H1 (cell line): ENCODE measurements at regions not wholly inside any gene's neighbourhood (a gene's known extent, or its start where the extent isn't known, plus 50 kb on each side); places are given as distances from the start of the nearest gene placed in this dataset.

Experiments
- CTCF ChIA-PET: fragments of 300-600 bp; sonication (Branson Sonifier 250); formaldehyde crosslinking; loops from one replicate; lab custom pipeline; 2021; ENCODE audit not compliant: partially characterized antibody; lab: Charles Lee
- POLR2A ChIA-PET: fragments of 300-600 bp; sonication (Branson Sonifier 250); formaldehyde crosslinking; loops from one replicate; lab custom pipeline; 2021; ENCODE audit warnings: inconsistent platforms; ENCODE audit not compliant: partially characterized antibody; lab: Charles Lee
- DNase-seq, 2 experiments: peaks; one replicate each; pipeline versions ENCODE4 v3.0.0 to v3.0.0-alpha.2; 2010 to 2022; ENCODE audit warnings: low spot score in 2 of 2, low read depth in 1 of 2, mixed read lengths in 1 of 2
- FAIRE-seq: peaks from 2 replicates; lab custom pipeline; 2011; peaks lifted over from hg19 to GRCh38; lab: Jason Lieb, UNC
- H2AFZ ChIP-seq: 2 replicates; pipeline ENCODE4 v1.8.1; 2012; ENCODE audit warnings: low read length, inconsistent platforms
- H2AK5ac ChIP-seq: 2 replicates; pipeline ENCODE4 v1.6.1; 2013; ENCODE audit warnings: low read depth, low read length
- H2BK120ac ChIP-seq: replicated peaks from 2 replicates; pipeline ENCODE3; 2013; ENCODE audit warnings: low read depth, low read length, inconsistent platforms
- H2BK12ac ChIP-seq: 2 replicates; pipeline ENCODE4 v1.6.1; 2013; ENCODE audit warnings: low read depth, low read length
- H2BK15ac ChIP-seq: 2 replicates; pipeline ENCODE4 v1.6.1; 2013; ENCODE audit warnings: low read length
- H2BK20ac ChIP-seq: 2 replicates; pipeline ENCODE4 v1.6.1; 2013; ENCODE audit warnings: low read length
- H2BK5ac ChIP-seq: 2 replicates; pipeline ENCODE4 v1.6.1; 2013; ENCODE audit warnings: low read depth, low read length
- H3K14ac ChIP-seq: 2 replicates; pipeline ENCODE4 v1.6.1; 2013; ENCODE audit warnings: inconsistent platforms; ENCODE audit not compliant: insufficient read length
- H3K18ac ChIP-seq: 2 replicates; pipeline ENCODE4 v1.6.1; 2013; ENCODE audit warnings: low read length; ENCODE audit errors: extremely low read depth
- H3K23ac ChIP-seq: 2 replicates; pipeline ENCODE4 v1.6.1; 2013; ENCODE audit warnings: inconsistent platforms; ENCODE audit not compliant: insufficient read length
- H3K23me2 ChIP-seq: 2 replicates; pipeline ENCODE4 v1.6.1; 2013; ENCODE audit warnings: low read depth, low read length
- H3K27ac ChIP-seq: 2 replicates; pipeline ENCODE4 v1.6.1; 2011; ENCODE audit warnings: low read depth, low read length, inconsistent platforms
- H3K27me3 ChIP-seq, 4 experiments: replicated peaks in 1 of 4; 1 replicate in 1 of 4; 2 replicates in 3 of 4; pipeline versions ENCODE4 v1.6.1 to v1.8.1; 2011 to 2013; ENCODE audit warnings: low read length in 3 of 4, mild to moderate bottlenecking in 3 of 4, inconsistent platforms in 2 of 4, mixed read lengths in 2 of 4, moderate library complexity in 1 of 4; ENCODE audit not compliant: control insufficient read depth in 3 of 4, insufficient read depth in 3 of 4; ENCODE audit errors: extremely low read depth in 1 of 4
- H3K36me3 ChIP-seq, 4 experiments: 2 replicates each; pipeline versions ENCODE4 v1.6.1 to v1.8.1; 2011 to 2013; ENCODE audit warnings: mild to moderate bottlenecking in 4 of 4, low read length in 3 of 4, moderate library complexity in 2 of 4, control low read depth in 1 of 4, inconsistent platforms in 1 of 4; ENCODE audit not compliant: insufficient read depth in 4 of 4, control insufficient read depth in 2 of 4
- H3K4ac ChIP-seq: replicated peaks from 2 replicates; pipeline ENCODE3; 2013; ENCODE audit warnings: low read length, low read depth, mixed read lengths, inconsistent platforms; ENCODE audit not compliant: insufficient read length
- H3K4me1 ChIP-seq, 4 experiments: replicated peaks in 1 of 4; 1 replicate in 1 of 4; 2 replicates in 3 of 4; pipeline versions ENCODE4 v1.6.1 to v1.8.1; 2011 to 2013; ENCODE audit warnings: low read length in 3 of 4, inconsistent platforms in 2 of 4, mixed read lengths in 1 of 4; ENCODE audit not compliant: insufficient read depth in 4 of 4, control insufficient read depth in 3 of 4
- H3K4me2 ChIP-seq, 2 experiments: 2 replicates each; pipeline versions ENCODE4 v1.6.1 to v1.8.1; 2011 to 2013; ENCODE audit warnings: low read depth in 2 of 2, low read length in 2 of 2, control low read depth in 1 of 2, inconsistent platforms in 1 of 2, mild to moderate bottlenecking in 1 of 2; ENCODE audit not compliant: insufficient read depth in 1 of 2
- H3K4me3 ChIP-seq, 4 experiments: fragments of 200-600, 300-600 bp in 1 of 4; sonication (generic), shearing (Covaris generic), sonication (Bioruptor Twin) in 1 of 4; 2 replicates each; pipeline versions ENCODE4 v1.5.1 to v1.8.1; 2011 to 2016; ENCODE audit warnings: low read length in 4 of 4, low read depth in 3 of 4, control low read depth in 2 of 4, inconsistent platforms in 2 of 4, mild to moderate bottlenecking in 2 of 4, mixed read lengths in 1 of 4, moderate library complexity in 1 of 4; ENCODE audit not compliant: insufficient read depth in 2 of 4; ENCODE audit errors: extremely low read depth in 1 of 4
- H3K56ac ChIP-seq: replicated peaks from 2 replicates; pipeline ENCODE3; 2013; ENCODE audit warnings: low read depth, mild to moderate bottlenecking, mixed read lengths, low read length, inconsistent platforms; ENCODE audit not compliant: insufficient read length
- H3K79me1 ChIP-seq: 2 replicates; pipeline ENCODE4 v1.6.1; 2013; ENCODE audit warnings: low read depth, low read length, control low read depth
- H3K79me2 ChIP-seq, 2 experiments: 2 replicates each; pipeline versions ENCODE4 v1.6.1 to v1.8.1; 2012 to 2013; ENCODE audit warnings: low read length in 2 of 2, mild to moderate bottlenecking in 2 of 2, inconsistent platforms in 1 of 2; ENCODE audit not compliant: insufficient read depth in 2 of 2, control insufficient read depth in 1 of 2
- H3K9ac ChIP-seq, 4 experiments: replicated peaks in 1 of 4; 1 replicate in 1 of 4; 2 replicates in 3 of 4; pipeline versions ENCODE4 v1.6.1 to v1.8.1; 2011 to 2013; ENCODE audit warnings: low read depth in 3 of 4, low read length in 3 of 4, control low read depth in 2 of 4, mild to moderate bottlenecking in 2 of 4, moderate library complexity in 2 of 4, inconsistent platforms in 1 of 4; ENCODE audit errors: extremely low read depth in 1 of 4
- H3K9me3 ChIP-seq, 2 experiments: 2 replicates each; pipeline versions ENCODE4 v1.6.1 to v1.8.1; 2012 to 2013; ENCODE audit warnings: mild to moderate bottlenecking in 2 of 2, moderate library complexity in 2 of 2, control low read depth in 1 of 2, inconsistent platforms in 1 of 2, low read depth in 1 of 2, low read length in 1 of 2, mixed read lengths in 1 of 2; ENCODE audit not compliant: insufficient read depth in 2 of 2
- H4K20me1 ChIP-seq, 2 experiments: replicated peaks in 1 of 2; 2 replicates each; pipeline versions ENCODE3 to v1.8.1; 2011 to 2013; ENCODE audit warnings: inconsistent platforms in 2 of 2, low read length in 2 of 2, mild to moderate bottlenecking in 1 of 2; ENCODE audit not compliant: insufficient read depth in 2 of 2, control insufficient read depth in 1 of 2
- H4K5ac ChIP-seq: 2 replicates; pipeline ENCODE4 v1.6.1; 2013; ENCODE audit warnings: low read length, low read depth, mixed read lengths, inconsistent platforms; ENCODE audit not compliant: insufficient read length
- H4K8ac ChIP-seq: 2 replicates; pipeline ENCODE4 v1.8.0; 2013; ENCODE audit warnings: mild to moderate bottlenecking, moderate library complexity, low read length, inconsistent platforms; ENCODE audit not compliant: insufficient read depth; ENCODE audit errors: extremely low read depth
- H4K91ac ChIP-seq: replicated peaks from 2 replicates; pipeline ENCODE3; 2013; ENCODE audit warnings: low read length, mixed read lengths, inconsistent platforms; ENCODE audit not compliant: insufficient read length
- EP300 ChIP-seq, 2 experiments: IDR thresholded peaks; 1 replicate in 1 of 2; 2 replicates in 1 of 2; pipeline ENCODE4 v1.6.1; 2011 to 2012; ENCODE audit warnings: low read depth in 2 of 2, low read length in 2 of 2, mild to moderate bottlenecking in 2 of 2, borderline replicate concordance in 1 of 2, inconsistent platforms in 1 of 2, moderate library complexity in 1 of 2
- RAD21 ChIP-seq, 2 experiments: IDR thresholded peaks in 1 of 2; conservative IDR thresholded peaks in 1 of 2; 2 replicates each; pipeline ENCODE4 v1.6.1; 2011; ENCODE audit warnings: low read depth in 2 of 2, low read length in 2 of 2, improper control_type of control experiment in 1 of 2, inconsistent platforms in 1 of 2, mild to moderate bottlenecking in 1 of 2, moderate library complexity in 1 of 2
- SP2 ChIP-seq: IDR thresholded peaks from 2 replicates; pipeline ENCODE4 v1.6.1; 2012; ENCODE audit warnings: mild to moderate bottlenecking, low read length, inconsistent platforms
- WGBS, 2 experiments: shearing (Covaris generic) in 1 of 2; methylation state at CpG; one replicate each; pipeline versions ENCODE4 v1.1.6 to v1.1.7; 2013 to 2015; ENCODE audit warnings: low lambda C conversion rate in 2 of 2, mixed read lengths in 2 of 2, inconsistent platforms in 1 of 2, low coverage in 1 of 2, missing lambda C conversion rate in 1 of 2; ENCODE audit not compliant: insufficient replicate concordance in 2 of 2, insufficient coverage in 1 of 2, insufficient read length in 1 of 2; ENCODE audit errors: extremely low coverage in 1 of 2, missing lambda C conversion rate in 1 of 2; 5-methylcytosine and 5-hydroxymethylcytosine counted together

DNA sequence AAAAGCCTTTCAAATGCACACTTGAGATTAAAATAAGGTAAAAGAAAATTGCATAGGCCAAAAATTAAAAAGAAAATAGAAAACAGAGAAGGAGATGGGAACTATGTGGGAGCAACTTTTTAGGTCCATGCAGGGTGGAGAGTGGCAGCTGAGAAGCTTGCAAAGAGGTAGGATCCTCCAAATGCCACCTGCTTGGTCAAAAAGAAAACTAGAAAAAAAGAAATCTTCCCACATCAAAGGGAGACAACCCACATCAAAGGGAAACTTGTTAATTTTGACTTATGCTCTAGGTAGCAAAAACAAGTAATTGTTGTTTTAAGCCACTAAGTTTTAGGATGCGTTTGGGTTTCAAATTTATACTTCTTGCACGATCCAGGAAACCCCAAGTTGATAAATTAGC is 342.9 kb downstream of the IL20RB start:
- no peak overlapping the region for H3K4ac ChIP-seq
- no peaks in the 10 kb centered on the region for H3K27me3 ChIP-seq
- no peak overlapping the region for H2AK5ac ChIP-seq
- POLR2A ChIA-PET, result no interaction called here
- no peak overlapping the region for H4K91ac ChIP-seq
- H2BK15ac ChIP-seq, result no peak overlapping the region
- no peak overlapping the region for H2BK12ac ChIP-seq
- no peak overlapping the region for H2BK120ac ChIP-seq
- no peak overlapping the region for H3K14ac ChIP-seq
- no peak overlapping the region for H2BK20ac ChIP-seq
- DNase-seq (no peak), FAIRE-seq (no peak)
- no peak overlapping the region for H2BK5ac ChIP-seq
- H4K20me1 ChIP-seq, result no peaks in the 10 kb centered on the region
- no peak overlapping the region for H2AFZ ChIP-seq
- CTCF ChIA-PET, result interaction anchor here (1.3 kb wide), 1 partner anchor 267 kb away, joined by 4 read pairs; no protein-coding TSS in a partner anchor
- no peak overlapping the region for H3K56ac ChIP-seq
- H4K5ac ChIP-seq, result no peak overlapping the region
- no peaks in the 10 kb centered on the region for H3K79me1 ChIP-seq
- TF ChIP-seq RAD21 (IDR thresholded peaks at IDR 0.05 in 1 of 2, conservative IDR thresholded peaks at IDR 0.05 in 1 of 2; ENCODE audit: low read depth in 2 of 2, low read length in 2 of 2) (no peak), EP300 (IDR thresholded peaks at IDR 0.05; ENCODE audit: borderline replicate concordance in 1 of 2, low read depth in 2 of 2, low read length in 2 of 2) (no peak), SP2 (no peak)
- no peaks in the 10 kb centered on the region for H3K79me2 ChIP-seq
- no peak overlapping the region for H3K23ac ChIP-seq
- no peak overlapping the region for H3K18ac ChIP-seq
- peaks cover 0 to 4% (median 1%) of the 10 kb centered on the region in 4 experiments; a peak in 3 of 7 replicates for H3K4me1 ChIP-seq
- H3K4me2 ChIP-seq, result no peak overlapping the region
- H3K36me3 ChIP-seq, result no peaks in the 10 kb centered on the region
- 90% methylated on average over 2 of the region's 2 CpGs; no CpG with 5 or more reads in 1 of the 2 experiments for WGBS, 2 experiments
- no peaks in the 10 kb centered on the region for H3K23me2 ChIP-seq
- H3K4me3 ChIP-seq, result no peak overlapping the region
- H3K9me3 ChIP-seq, result 0 out of 4 replicates have a peak, but pooled peaks cover 0 to 4% of the 10 kb centered on the region in 2 experiments
- no peak overlapping the region for H3K27ac ChIP-seq
- no peak overlapping the region for H4K8ac ChIP-seq
- no peak overlapping the region for H3K9ac ChIP-seq
